ENCODE measurements at regions not wholly inside any gene's neighbourhood (a gene's known extent, or its start where the extent isn't known, plus 50 kb on each side); places are given as distances from the start of the nearest gene placed in this dataset.

GRCh38 chr4:22216278-22216677, 267.7 kb upstream of the KCNIP4 start:
- no TSS peak for BruUV-seq (replicated peaks)
- H4K20me1 ChIP-seq (replicated peaks; ENCODE audit: control insufficient read depth, extremely low read depth, insufficient read depth, low read length): no peaks in the 10 kb centered on the region
- H3K4me3 ChIP-seq (replicated peaks in 1 of 3; ENCODE audit: insufficient read depth in 1 of 3, low read depth in 1 of 3, low read length in 3 of 3): no peak overlapping the region
- H3K36me3 ChIP-seq (ENCODE audit: control insufficient read depth in 2 of 2, extremely low read depth in 1 of 2, insufficient read depth in 2 of 2, low read length in 2 of 2): no peaks in the 10 kb centered on the region
- DNase-seq (ENCODE audit: low read depth, low spot score): no peak
- H3K9me3 ChIP-seq (replicated peaks; ENCODE audit: control insufficient read depth, insufficient read depth, low read length): peaks cover 2% of the 10 kb centered on the region
- TF ChIP-seq EZH2 (IDR thresholded peaks at IDR 0.05; ENCODE audit: borderline replicate concordance, low read depth, low read length, severe bottlenecking) (no peak), POLR2A (IDR thresholded peaks at IDR 0.05; ENCODE audit: low read depth, low read length) (no peak)
- CTCF ChIA-PET: no interaction called here
- H3K9ac ChIP-seq (replicated peaks; ENCODE audit: extremely low read depth, insufficient read depth, low read length): no peak overlapping the region
- H3K4me2 ChIP-seq (ENCODE audit: insufficient read depth, low read length): no peak overlapping the region
- no peaks in the 10 kb centered on the region for H3K9me1 ChIP-seq (replicated peaks; ENCODE audit: control insufficient read depth, extremely low read depth, insufficient read depth, low read length)
- dilution Hi-C loops (cut with MboI; ENCODE audit: extremely low pct_ligation_motif_present, low sequenced_read_pairs): no loop called here
- POLR2A ChIA-PET: no interaction called here
- intact Hi-C loops (cut with micrococcal nuclease): no loop called here
- no peaks in the 10 kb centered on the region for H3K79me2 ChIP-seq (ENCODE audit: control insufficient read depth, insufficient read depth, low read length)
- no peak for FAIRE-seq
- no peaks in the 10 kb centered on the region for H3K27me3 ChIP-seq (ENCODE audit: control insufficient read depth in 2 of 2, insufficient read depth in 2 of 2, low read length in 2 of 2)
- no peak overlapping the region for H2AFZ ChIP-seq (ENCODE audit: low read depth, low read length)
- no peak overlapping the region for H3K27ac ChIP-seq (ENCODE audit: insufficient read depth, low read depth, low read length)
- H3K4me1 ChIP-seq (ENCODE audit: control insufficient read depth, extremely low read depth, insufficient read depth, low read length): no peaks in the 10 kb centered on the region

DNA sequence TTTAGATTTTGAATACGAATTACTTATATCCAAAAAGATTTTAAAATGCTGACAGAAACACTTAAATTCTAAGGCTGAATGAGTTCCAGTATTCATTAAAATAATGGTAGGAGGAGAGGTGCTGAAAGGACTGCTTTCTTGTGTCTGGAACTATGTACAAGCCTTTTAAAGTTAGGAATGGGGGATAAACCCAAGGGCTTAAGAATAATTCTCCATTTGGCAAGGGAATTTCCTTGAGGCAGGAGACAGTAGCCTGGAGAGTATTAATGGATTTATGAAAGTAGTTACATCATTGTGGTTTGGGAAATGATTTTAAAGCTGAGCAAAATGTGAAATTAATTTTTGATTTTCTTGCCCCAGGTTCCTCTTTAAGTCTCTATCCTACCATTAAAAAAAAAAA, 266.5 kb upstream of the KCNIP4 start:
- Histone ChIP-seq H3K27ac (ENCODE audit: insufficient read depth, low read depth, low read length) (no peak overlapping the region), H3K27me3 (ENCODE audit: control insufficient read depth in 2 of 2, insufficient read depth in 2 of 2, low read length in 2 of 2) (no peaks in the 10 kb centered on the region), H3K79me2 (ENCODE audit: control insufficient read depth, insufficient read depth, low read length) (no peaks in the 10 kb centered on the region), H3K9me3 (replicated peaks; ENCODE audit: control insufficient read depth, insufficient read depth, low read length) (peaks cover 2% of the 10 kb centered on the region), H3K9me1 (replicated peaks; ENCODE audit: control insufficient read depth, extremely low read depth, insufficient read depth, low read length) (no peaks in the 10 kb centered on the region), H3K36me3 (ENCODE audit: control insufficient read depth in 2 of 2, extremely low read depth in 1 of 2, insufficient read depth in 2 of 2, low read length in 2 of 2) (no peaks in the 10 kb centered on the region), H3K4me3 (replicated peaks in 1 of 3; ENCODE audit: insufficient read depth in 1 of 3, low read depth in 1 of 3, low read length in 3 of 3) (no peak overlapping the region), H2AFZ (ENCODE audit: low read depth, low read length) (no peak overlapping the region), H3K9ac (replicated peaks; ENCODE audit: extremely low read depth, insufficient read depth, low read length) (no peak overlapping the region), H3K4me1 (ENCODE audit: control insufficient read depth, extremely low read depth, insufficient read depth, low read length) (no peaks in the 10 kb centered on the region), H3K4me2 (ENCODE audit: insufficient read depth, low read length) (no peak overlapping the region), H4K20me1 (replicated peaks; ENCODE audit: control insufficient read depth, extremely low read depth, insufficient read depth, low read length) (no peaks in the 10 kb centered on the region)
- DNase-seq (ENCODE audit: low read depth, low spot score): no peak
- dilution Hi-C loops (cut with MboI; ENCODE audit: extremely low pct_ligation_motif_present, low sequenced_read_pairs) (no loop called here), intact Hi-C loops (cut with micrococcal nuclease) (no loop called here)
- CTCF ChIA-PET: no interaction called here
- FAIRE-seq: no peak
- no TSS peak for BruUV-seq (replicated peaks)
- POLR2A ChIA-PET: no interaction called here
- TF ChIP-seq FOS (IDR thresholded peaks at IDR 0.05; ENCODE audit: borderline replicate concordance, insufficient read depth, low read length) (no peak), POLR2A (IDR thresholded peaks at IDR 0.05; ENCODE audit: low read depth, low read length) (no peak), JUN (IDR thresholded peaks at IDR 0.05; ENCODE audit: borderline replicate concordance, insufficient read depth, insufficient read length, low read depth) (no peak), GATA2 (IDR thresholded peaks at IDR 0.05; ENCODE audit: insufficient read depth, insufficient read length, low read depth, low read length) (no peak), POLR2AphosphoS5 (IDR thresholded peaks at IDR 0.05; ENCODE audit: insufficient read depth, low read depth, low read length) (no peak), CTCF (IDR thresholded peaks at IDR 0.05; ENCODE audit: extremely low read depth in 1 of 2, insufficient read depth in 1 of 2, low read depth in 1 of 2, low read length in 2 of 2) (no peak), MYC (IDR thresholded peaks at IDR 0.05; ENCODE audit: low read depth, low read length) (no peak), EZH2 (IDR thresholded peaks at IDR 0.05; ENCODE audit: borderline replicate concordance, low read depth, low read length, severe bottlenecking) (no peak)
- TF ChIP-seq, protein P1, sequence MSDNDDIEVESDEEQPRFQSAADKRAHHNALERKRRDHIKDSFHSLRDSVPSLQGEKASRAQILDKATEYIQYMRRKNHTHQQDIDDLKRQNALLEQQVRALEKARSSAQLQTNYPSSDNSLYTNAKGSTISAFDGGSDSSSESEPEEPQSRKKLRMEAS (IDR thresholded peaks at IDR 0.05; ENCODE audit: insufficient read depth, insufficient read length): no peak

Data from endothelial cell of umbilical vein (primary cell).